T-cell (primary cell): ENCODE measurements at regions not wholly inside any gene's neighbourhood (a gene's known extent, or its start where the extent isn't known, plus 50 kb on each side); places are given as distances from the start of the nearest gene placed in this dataset.

Experiments
- ATAC-seq, 4 experiments: fragments of 200-7000 bp in 3 of 4; fragments of 150-1000 bp in 1 of 4; cut with Tn5 transposase; replicated peaks in 1 of 4; 1 replicate in 3 of 4; 2 replicates in 1 of 4; pipeline ENCODE4 v1.10.0; 2021; ENCODE audit warnings: moderate library complexity in 3 of 4, mild to moderate bottlenecking in 2 of 4, moderate number of reproducible peaks in 1 of 4
- CTCF ChIA-PET, 2 donors: fragments of 300-600 bp; sonication (Branson Sonifier 250); formaldehyde crosslinking; loops; one replicate each; lab custom pipeline; 2022; ENCODE audit warnings: antibody characterized with exemption in 2 of 2; lab: Charles Lee
- POLR2A ChIA-PET, 2 donors: fragments of 300-600 bp; sonication (Branson Sonifier 250); formaldehyde crosslinking; loops; one replicate each; lab custom pipeline; 2022; ENCODE audit warnings: antibody characterized with exemption in 2 of 2; lab: Charles Lee
- DNase-seq, 35 experiments: peaks; one replicate each; pipeline versions ENCODE4 v3.0.0 to v3.0.0-alpha.2; 2013 to 2023
- H3K27ac ChIP-seq: one replicate; pipeline ENCODE4 v1.5.1; 2013; ENCODE audit warnings: low read length
- H3K27me3 ChIP-seq, 2 experiments: replicated peaks in 1 of 2; 1 replicate in 1 of 2; 2 replicates in 1 of 2; pipeline versions ENCODE4 v1.6.1 to v1.7.0; 2013; ENCODE audit warnings: low read length in 1 of 2, mixed read lengths in 1 of 2; ENCODE audit not compliant: control insufficient read depth in 2 of 2, insufficient read depth in 2 of 2; ENCODE audit errors: extremely low read depth in 1 of 2
- H3K36me3 ChIP-seq, 2 donors: 1 replicate in 1 of 2; 2 replicates in 1 of 2; pipeline versions ENCODE4 v1.6.1 to v1.7.0; 2013; ENCODE audit warnings: low read length in 1 of 2; ENCODE audit not compliant: control insufficient read depth in 2 of 2, insufficient read depth in 1 of 2; ENCODE audit errors: extremely low read depth in 1 of 2
- H3K4me1 ChIP-seq, 2 experiments: 1 replicate in 1 of 2; 2 replicates in 1 of 2; pipeline versions ENCODE4 v1.6.1 to v1.7.0; 2013; ENCODE audit warnings: low read length in 2 of 2, mixed read lengths in 1 of 2; ENCODE audit not compliant: insufficient read depth in 2 of 2, control insufficient read depth in 1 of 2; ENCODE audit errors: extremely low read depth in 1 of 2
- H3K4me3 ChIP-seq, 2 donors: 1 replicate in 1 of 2; 2 replicates in 1 of 2; pipeline versions ENCODE4 v1.5.1 to v1.7.0; 2013; ENCODE audit warnings: mild to moderate bottlenecking in 2 of 2, low read length in 1 of 2, moderate library complexity in 1 of 2; ENCODE audit not compliant: control insufficient read depth in 1 of 2; ENCODE audit errors: extremely low read depth in 1 of 2
- H3K9me3 ChIP-seq: 2 replicates; pipeline ENCODE4 v1.7.0; 2013
- H3K27ac Mint-ChIP-seq, 2 donors: one replicate each; pipeline ENCODE4 v1.8.0; 2020 to 2021; ENCODE audit warnings: mild to moderate bottlenecking in 2 of 2, mixed read lengths in 2 of 2
- H3K27me3 Mint-ChIP-seq, 2 donors: one replicate each; pipeline ENCODE4 v1.8.0; 2021 to 2022; ENCODE audit warnings: mixed read lengths in 2 of 2
- H3K36me3 Mint-ChIP-seq: one replicate; pipeline ENCODE4 v1.8.0; 2021; ENCODE audit warnings: mixed read lengths
- H3K4me1 Mint-ChIP-seq, 3 donors: one replicate each; pipeline ENCODE4 v1.8.0; 2020 to 2022; ENCODE audit warnings: mixed read lengths in 3 of 3, mild to moderate bottlenecking in 1 of 3
- H3K4me3 Mint-ChIP-seq, 3 donors: one replicate each; pipeline ENCODE4 v1.8.0; 2020 to 2022; ENCODE audit warnings: mild to moderate bottlenecking in 3 of 3, mixed read lengths in 3 of 3, moderate library complexity in 3 of 3
- H3K9me3 Mint-ChIP-seq, 3 donors: one replicate each; pipeline ENCODE4 v1.8.0; 2020 to 2022; ENCODE audit warnings: mixed read lengths in 3 of 3
- WGBS: methylation state at CpG from one replicate; pipeline ENCODE4 v1.1.5; 2013; ENCODE audit warnings: missing lambda C conversion rate; ENCODE audit not compliant: insufficient coverage; 5-methylcytosine and 5-hydroxymethylcytosine counted together

- Mint-ChIP-seq H3K9me3 (peaks cover 0 to 5% (median 0%) of the 10 kb centered on the region in 3 donors), H3K4me3 (no peak overlapping the region), H3K36me3 (no peaks in the 10 kb centered on the region), H3K27me3 (peaks cover 11 to 13% of the 10 kb centered on the region in 2 donors), H3K27ac (no peak overlapping the region), H3K4me1 (no peaks in the 10 kb centered on the region)
- H3K4me1 ChIP-seq: no peaks in the 10 kb centered on the region
- DNase-seq (no peak), ATAC-seq (no peak)
- no peak overlapping the region for H3K27ac ChIP-seq
- no peak overlapping the region for H3K4me3 ChIP-seq
- H3K27me3 ChIP-seq: no peaks in the 10 kb centered on the region
- CTCF ChIA-PET: no interaction called here
- H3K36me3 ChIP-seq: no peaks in the 10 kb centered on the region
- POLR2A ChIA-PET: no interaction called here
- no peaks in the 10 kb centered on the region for H3K9me3 ChIP-seq
These were observed 139.1 kb upstream of the PPP2R2B start for GRCh38 chr5:147017621-147018020.

GRCh38 chr5:147018812-147019211, 140.3 kb upstream of the PPP2R2B start:
- ATAC-seq (no peak), DNase-seq (no peak)
- no peak overlapping the region for H3K4me3 ChIP-seq
- ChIA-PET POLR2A (interaction anchor here in 1 of 2 donors (0.5 kb wide), 1 partner anchor 320 kb away, joined by 6 read pairs; no protein-coding TSS in a partner anchor), CTCF (no interaction called here)
- Mint-ChIP-seq H3K27me3 (peaks cover 11 to 13% of the 10 kb centered on the region in 2 donors), H3K4me3 (no peak overlapping the region), H3K27ac (no peak overlapping the region), H3K9me3 (peaks cover 0 to 5% (median 0%) of the 10 kb centered on the region in 3 donors), H3K4me1 (no peaks in the 10 kb centered on the region), H3K36me3 (no peaks in the 10 kb centered on the region)
- no peaks in the 10 kb centered on the region for H3K36me3 ChIP-seq
- no peak overlapping the region for H3K27ac ChIP-seq
- no peaks in the 10 kb centered on the region for H3K27me3 ChIP-seq
- WGBS: no CpG with 5 or more reads among the region's 1 CpG
- H3K9me3 ChIP-seq: no peaks in the 10 kb centered on the region
- H3K4me1 ChIP-seq: no peaks in the 10 kb centered on the region

GRCh38 chr5:147036691-147037245, 158.2 kb upstream of the PPP2R2B start:
- Histone ChIP-seq H3K4me3 (no peak overlapping the region), H3K27ac (no peak overlapping the region), H3K9me3 (no peaks in the 10 kb centered on the region), H3K27me3 (no peaks in the 10 kb centered on the region), H3K36me3 (no peaks in the 10 kb centered on the region), H3K4me1 (no peaks in the 10 kb centered on the region)
- Mint-ChIP-seq H3K27me3 (peaks cover 2 to 7% of the 10 kb centered on the region in 2 donors), H3K36me3 (no peaks in the 10 kb centered on the region), H3K4me1 (no peaks in the 10 kb centered on the region), H3K9me3 (peaks cover 0 to 5% (median 0%) of the 10 kb centered on the region in 3 donors), H3K27ac (no peak overlapping the region), H3K4me3 (no peak overlapping the region)
- no CpG with 5 or more reads among the region's 4 CpGs for WGBS
- DNase-seq (no peak), ATAC-seq (no peak)
- ChIA-PET POLR2A (no interaction called here), CTCF (interaction anchor here in 1 of 2 donors (0.6 kb wide), 1 partner anchor 1951 kb away, joined by 3 read pairs; no protein-coding TSS in a partner anchor)

GRCh38 chr5:147037515-147038205, 159.1 kb upstream of the PPP2R2B start:
- WGBS: no CpG with 5 or more reads among the region's 3 CpGs
- no peak overlapping the region for H3K27ac ChIP-seq
- ATAC-seq (no peak), DNase-seq (no peak)
- H3K27me3 Mint-ChIP-seq: peaks cover 2 to 7% of the 10 kb centered on the region in 2 donors
- no peak overlapping the region for H3K4me3 Mint-ChIP-seq
- H3K36me3 Mint-ChIP-seq: no peaks in the 10 kb centered on the region
- H3K36me3 ChIP-seq: no peaks in the 10 kb centered on the region
- H3K9me3 Mint-ChIP-seq: peaks cover 0 to under 1% (median 0%) of the 10 kb centered on the region in 3 donors
- H3K4me3 ChIP-seq: no peak overlapping the region
- H3K27ac Mint-ChIP-seq: no peak overlapping the region
- no peaks in the 10 kb centered on the region for H3K9me3 ChIP-seq
- CTCF ChIA-PET: no interaction called here
- POLR2A ChIA-PET: no interaction called here
- H3K4me1 ChIP-seq: no peaks in the 10 kb centered on the region
- no peaks in the 10 kb centered on the region for H3K27me3 ChIP-seq
- no peaks in the 10 kb centered on the region for H3K4me1 Mint-ChIP-seq

GRCh38 chr5:147040856-147041255, 162.3 kb upstream of the PPP2R2B start:
- H3K4me3 Mint-ChIP-seq: no peak overlapping the region

GRCh38 chr5:147044572-147045273, 166.2 kb upstream of the PPP2R2B start:
- ChIA-PET POLR2A (no interaction called here), CTCF (no interaction called here)
- Histone ChIP-seq H3K4me3 (no peak overlapping the region), H3K27ac (no peak overlapping the region), H3K9me3 (no peaks in the 10 kb centered on the region), H3K27me3 (peaks cover 0 to 2% of the 10 kb centered on the region in 2 experiments), H3K36me3 (no peaks in the 10 kb centered on the region), H3K4me1 (no peaks in the 10 kb centered on the region)
- H3K27me3 Mint-ChIP-seq: peaks cover 0 to 4% of the 10 kb centered on the region in 2 donors
- WGBS: no CpG with 5 or more reads among the region's 2 CpGs
- DNase-seq (no peak), ATAC-seq (no peak)
- H3K36me3 Mint-ChIP-seq: no peaks in the 10 kb centered on the region
- no peaks in the 10 kb centered on the region for H3K9me3 Mint-ChIP-seq
- H3K4me3 Mint-ChIP-seq: no peak overlapping the region
- no peaks in the 10 kb centered on the region for H3K4me1 Mint-ChIP-seq
- no peak overlapping the region for H3K27ac Mint-ChIP-seq

More at GRCh38 chr5:147040856-147041255, 162.3 kb upstream of the PPP2R2B start:
- no peak overlapping the region for H3K27ac ChIP-seq
- no peaks in the 10 kb centered on the region for H3K4me1 ChIP-seq
- 63% methylated on average over 2 of the region's 3 CpGs for WGBS
- no peaks in the 10 kb centered on the region for H3K4me1 Mint-ChIP-seq
- POLR2A ChIA-PET: no interaction called here
- no peak overlapping the region for H3K27ac Mint-ChIP-seq
- H3K27me3 ChIP-seq: no peaks in the 10 kb centered on the region
- peaks cover 0 to 10% of the 10 kb centered on the region in 2 donors for H3K27me3 Mint-ChIP-seq
- no peaks in the 10 kb centered on the region for H3K36me3 Mint-ChIP-seq
- no peaks in the 10 kb centered on the region for H3K9me3 ChIP-seq
- no peak for DNase-seq
- no peaks in the 10 kb centered on the region for H3K36me3 ChIP-seq
- CTCF ChIA-PET: no interaction called here
- no peaks in the 10 kb centered on the region for H3K9me3 Mint-ChIP-seq
- H3K4me3 ChIP-seq: no peak overlapping the region
- no peak for ATAC-seq
